Natural killer cell (primary cell): ENCODE measurements at regions not wholly inside any gene's neighbourhood (a gene's known extent, or its start where the extent isn't known, plus 50 kb on each side); places are given as distances from the start of the nearest gene placed in this dataset.
A peak's percentile ranks its signal among the peaks of the same experiment; 100 is the strongest.
"Not testable (repeated sequence)": the region's sequence is repeated elsewhere in the genome, so short reads cannot be mapped to it uniquely, and the experiment has no call there.

Experiments
- ATAC-seq, 3 donors: fragments of 150-1000 bp in 2 of 3; fragments of 200-7000 bp in 1 of 3; cut with Tn5 transposase; 1 replicate in 1 of 3; 2 replicates in 2 of 3; pipeline ENCODE4 v1.10.0; 2021; ENCODE audit warnings: mild to moderate bottlenecking in 2 of 3, moderate library complexity in 2 of 3
- DNase-seq, 2 donors: peaks; one replicate each; pipeline versions ENCODE4 v3.0.0 to v3.0.0-alpha.2; 2013 to 2021; ENCODE audit warnings: mixed read lengths in 1 of 2
- H3K27ac ChIP-seq: one replicate; pipeline ENCODE4 v1.5.1; 2013; ENCODE audit warnings: mild to moderate bottlenecking, low read length
- H3K27me3 ChIP-seq: one replicate; pipeline ENCODE4 v1.6.1; 2013; ENCODE audit warnings: low read length; ENCODE audit not compliant: control insufficient read depth, insufficient read depth
- H3K36me3 ChIP-seq: one replicate; pipeline ENCODE4 v1.6.1; 2013; ENCODE audit warnings: low read length; ENCODE audit not compliant: control insufficient read depth, insufficient read depth
- H3K4me1 ChIP-seq: one replicate; pipeline ENCODE4 v1.6.1; 2013; ENCODE audit warnings: low read length; ENCODE audit not compliant: control insufficient read depth, insufficient read depth
- H3K4me3 ChIP-seq: one replicate; pipeline ENCODE4 v1.5.1; 2013; ENCODE audit warnings: low read length
- H3K9me3 ChIP-seq: one replicate; pipeline ENCODE4 v1.6.1; 2013; ENCODE audit warnings: low read length; ENCODE audit not compliant: control insufficient read depth, insufficient read depth
- H3K27ac Mint-ChIP-seq, 2 donors: one replicate each; pipeline ENCODE4 v1.8.0; 2022; ENCODE audit warnings: mild to moderate bottlenecking in 2 of 2, mixed read lengths in 2 of 2, moderate library complexity in 1 of 2
- H3K27me3 Mint-ChIP-seq, 2 donors: one replicate each; pipeline ENCODE4 v1.8.0; 2022; ENCODE audit warnings: low read depth in 2 of 2, mixed read lengths in 2 of 2
- H3K36me3 Mint-ChIP-seq: one replicate; pipeline ENCODE4 v1.8.0; 2022; ENCODE audit warnings: mixed read lengths
- H3K4me1 Mint-ChIP-seq, 2 donors: one replicate each; pipeline ENCODE4 v1.8.0; 2022; ENCODE audit warnings: mixed read lengths in 2 of 2
- H3K4me3 Mint-ChIP-seq: one replicate; pipeline ENCODE4 v1.8.0; 2022; ENCODE audit warnings: mild to moderate bottlenecking, moderate library complexity, mixed read lengths
- H3K9me3 Mint-ChIP-seq, 2 donors: one replicate each; pipeline ENCODE4 v1.8.0; 2022; ENCODE audit warnings: mixed read lengths in 2 of 2
- WGBS: methylation state at CpG from one replicate; pipeline ENCODE4 v1.1.7; 2013; ENCODE audit warnings: missing lambda C conversion rate; ENCODE audit not compliant: insufficient coverage; 5-methylcytosine and 5-hydroxymethylcytosine counted together
- intact Hi-C: fragments of 100-400 bp; cut with micrococcal nuclease; formaldehyde crosslinking; loops from one replicate; pipeline ENCODE4 v1.14.2; 2022
- TF ChIP-seq, protein P1 (sequence below): fragments of 200-600 bp; IDR thresholded peaks from one replicate; pipeline ENCODE4 v1.8.0; 2022; ENCODE audit warnings: antibody characterized with exemption

DNA sequence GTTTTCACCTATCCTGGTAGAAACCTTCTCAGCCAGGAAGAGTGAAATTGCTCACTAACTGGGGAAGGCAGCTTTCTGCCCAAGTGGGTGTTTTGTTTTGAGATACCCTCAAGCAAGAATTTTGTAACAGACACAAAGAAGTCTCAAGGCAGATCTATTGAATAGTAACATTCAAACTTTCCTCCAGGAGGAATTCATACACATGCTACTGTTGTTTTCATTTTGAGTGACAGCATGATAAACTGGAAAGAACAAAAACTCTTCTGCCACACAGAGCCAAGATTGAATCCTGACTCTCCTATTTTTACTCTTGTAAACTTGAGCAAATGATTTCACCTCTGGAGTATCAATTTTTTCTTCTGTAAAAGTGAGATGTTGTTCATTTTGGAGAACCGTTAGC, 54.8 kb upstream of the MBNL1 start:
- TF ChIP-seq, protein P1, sequence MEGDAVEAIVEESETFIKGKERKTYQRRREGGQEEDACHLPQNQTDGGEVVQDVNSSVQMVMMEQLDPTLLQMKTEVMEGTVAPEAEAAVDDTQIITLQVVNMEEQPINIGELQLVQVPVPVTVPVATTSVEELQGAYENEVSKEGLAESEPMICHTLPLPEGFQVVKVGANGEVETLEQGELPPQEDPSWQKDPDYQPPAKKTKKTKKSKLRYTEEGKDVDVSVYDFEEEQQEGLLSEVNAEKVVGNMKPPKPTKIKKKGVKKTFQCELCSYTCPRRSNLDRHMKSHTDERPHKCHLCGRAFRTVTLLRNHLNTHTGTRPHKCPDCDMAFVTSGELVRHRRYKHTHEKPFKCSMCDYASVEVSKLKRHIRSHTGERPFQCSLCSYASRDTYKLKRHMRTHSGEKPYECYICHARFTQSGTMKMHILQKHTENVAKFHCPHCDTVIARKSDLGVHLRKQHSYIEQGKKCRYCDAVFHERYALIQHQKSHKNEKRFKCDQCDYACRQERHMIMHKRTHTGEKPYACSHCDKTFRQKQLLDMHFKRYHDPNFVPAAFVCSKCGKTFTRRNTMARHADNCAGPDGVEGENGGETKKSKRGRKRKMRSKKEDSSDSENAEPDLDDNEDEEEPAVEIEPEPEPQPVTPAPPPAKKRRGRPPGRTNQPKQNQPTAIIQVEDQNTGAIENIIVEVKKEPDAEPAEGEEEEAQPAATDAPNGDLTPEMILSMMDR: no peak
- Histone ChIP-seq H3K9me3 (no peaks in the 10 kb centered on the region), H3K4me1 (peaks cover 4% of the 10 kb centered on the region), H3K27me3 (no peaks in the 10 kb centered on the region), H3K36me3 (no peaks in the 10 kb centered on the region), H3K27ac (no peak overlapping the region), H3K4me3 (no peak overlapping the region)
- WGBS: no CpG with 5 or more reads among the region's 1 CpG
- Mint-ChIP-seq H3K4me3 (no peak overlapping the region), H3K9me3 (no peaks in the 10 kb centered on the region), H3K27me3 (no peaks in the 10 kb centered on the region), H3K27ac (no peak overlapping the region), H3K36me3 (no peaks in the 10 kb centered on the region), H3K4me1 (peaks cover 6 to 13% of the 10 kb centered on the region in 2 donors)
- intact Hi-C loops: no loop called here
- no peak for ATAC-seq
- DNase-seq: no peak

DNA sequence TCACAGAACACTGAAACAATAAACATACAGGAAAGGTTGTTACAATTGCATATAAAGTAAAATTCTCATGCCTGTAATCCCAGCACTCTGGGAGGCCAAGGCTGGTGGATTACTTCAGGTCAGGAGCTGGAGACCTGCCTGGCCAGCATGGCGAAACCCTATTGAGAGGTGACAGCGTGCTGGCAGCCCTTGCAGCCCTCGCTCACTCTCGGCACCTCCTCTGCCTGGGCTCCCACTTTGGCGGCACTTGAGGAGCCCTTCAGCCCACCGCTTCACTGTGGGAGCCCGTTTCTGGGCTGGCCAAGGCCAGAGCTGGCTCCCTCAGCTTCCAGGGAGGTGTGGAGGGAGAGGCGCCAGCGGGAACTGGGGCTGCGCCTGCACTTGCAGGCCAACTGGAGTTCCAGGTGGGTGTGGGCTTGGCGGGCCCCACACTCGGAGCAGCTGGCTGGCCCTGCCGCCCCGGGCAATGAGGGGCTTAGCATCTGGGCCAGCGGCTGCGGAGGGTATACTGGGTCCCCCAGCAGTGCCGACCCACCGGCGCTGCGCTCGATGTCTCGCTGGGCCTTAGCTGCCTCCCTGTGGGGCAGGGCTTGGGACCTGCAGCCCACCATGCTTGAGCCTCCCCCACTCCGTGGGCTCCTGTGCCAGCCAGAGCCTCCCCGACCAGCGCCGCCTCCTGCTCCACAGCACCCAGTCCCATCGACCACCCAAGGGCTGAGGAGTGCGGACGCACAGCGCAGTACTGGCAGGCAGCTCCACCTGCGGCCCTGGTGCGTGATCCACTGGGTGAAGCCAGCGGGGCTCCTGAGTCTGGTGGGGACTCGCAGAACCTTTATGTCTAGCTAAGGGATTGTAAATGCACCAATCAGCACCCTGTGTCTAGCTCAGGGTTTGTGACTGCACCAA, 51.5 kb upstream of the MBNL1 start:
- ATAC-seq, H3K4me1 ChIP-seq, intact Hi-C loops, H3K9me3 Mint-ChIP-seq, H3K36me3 Mint-ChIP-seq, H3K36me3 ChIP-seq, H3K27me3 Mint-ChIP-seq, H3K27ac ChIP-seq, H3K4me3 Mint-ChIP-seq, H3K27me3 ChIP-seq, H3K9me3 ChIP-seq, DNase-seq, H3K4me3 ChIP-seq: not testable (repeated sequence)
- WGBS: 97% methylated on average over 34 of the region's 34 CpGs
- Mint-ChIP-seq H3K27ac (peak overlapping the region in 1 of 2 donors; percentile 73), H3K4me1 (peaks cover 6 to 20% of the 10 kb centered on the region in 2 donors)

DNA sequence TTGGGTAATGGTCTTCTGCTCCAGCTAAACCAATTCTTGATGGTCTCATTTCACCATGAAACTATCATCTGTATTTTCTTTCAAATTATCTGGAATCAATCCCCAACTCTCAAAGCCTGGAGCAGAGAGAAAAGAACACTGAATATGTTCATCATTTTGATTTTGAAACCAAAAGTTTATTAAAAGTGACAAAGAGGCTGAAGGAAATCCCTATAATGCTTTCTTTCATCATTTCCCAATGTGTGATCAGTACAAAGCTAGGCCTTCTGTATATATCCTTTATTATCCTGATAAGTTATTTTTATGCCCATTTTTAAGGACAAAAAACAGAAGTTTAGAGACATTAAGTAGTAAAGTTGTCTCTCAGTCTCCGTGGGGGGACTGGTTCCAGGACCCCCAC, 50.1 kb upstream of the MBNL1 start:
- H3K27ac Mint-ChIP-seq: peak overlapping the region; percentile 25 to 73
- Histone ChIP-seq H3K36me3 (no peaks in the 10 kb centered on the region), H3K4me1 (peaks cover 4% of the 10 kb centered on the region), H3K4me3 (peak overlapping the region; percentile 18), H3K27ac (no peak overlapping the region), H3K27me3 (no peaks in the 10 kb centered on the region), H3K9me3 (no peaks in the 10 kb centered on the region)
- ATAC-seq: no peak
- H3K9me3 Mint-ChIP-seq: no peaks in the 10 kb centered on the region
- no peaks in the 10 kb centered on the region for H3K27me3 Mint-ChIP-seq
- H3K4me3 Mint-ChIP-seq: peak overlapping the region; percentile 58
- no peak for DNase-seq
- H3K4me1 Mint-ChIP-seq: peaks cover 6 to 26% of the 10 kb centered on the region in 2 donors
- intact Hi-C loops: no loop called here
- TF ChIP-seq, protein P1: no peak
- H3K36me3 Mint-ChIP-seq: no peaks in the 10 kb centered on the region
- WGBS: no CpG with 5 or more reads among the region's 1 CpG
